Panc1 (cell line): ENCODE measurements at regions not wholly inside any gene's neighbourhood (a gene's known extent, or its start where the extent isn't known, plus 50 kb on each side); places are given as distances from the start of the nearest gene placed in this dataset.

Experiments
- ATAC-seq: fragments of 200-7000 bp; cut with Tn5 transposase; 2 replicates; pipeline ENCODE4 v1.9.1; 2020; ENCODE audit warnings: mild to moderate bottlenecking, moderate library complexity
- BruUV-seq: library from RNA; stranded (reverse); fragments of 400-500 nt; replicated peaks from 2 replicates; lab custom pipeline; 2021; lab: Mats Ljungman, UMichigan
- CTCF ChIA-PET: fragments of 300-600 bp; sonication (Branson Sonifier 250); formaldehyde crosslinking; loops from one replicate; lab custom pipeline; 2022; ENCODE audit warnings: antibody characterized with exemption; lab: Charles Lee
- POLR2A ChIA-PET: fragments of 300-600 bp; sonication (Branson Sonifier 250); formaldehyde crosslinking; loops from one replicate; lab custom pipeline; 2022; ENCODE audit warnings: antibody characterized with exemption; lab: Charles Lee
- DNase-seq: peaks from one replicate; pipeline ENCODE4 v3.0.0-alpha.2; 2010; ENCODE audit warnings: low read depth, low spot score
- H3K27ac ChIP-seq: 2 replicates; pipeline ENCODE4 v1.5.1; 2011; ENCODE audit warnings: mild to moderate bottlenecking, low read length, inconsistent platforms
- H3K27me3 ChIP-seq: fragments of 200-500 bp; sonication (Bioruptor generic); 2 replicates; pipeline ENCODE4 v1.6.0; 2014; ENCODE audit warnings: low read length, inconsistent platforms; ENCODE audit not compliant: control insufficient read depth, insufficient read depth
- H3K36me3 ChIP-seq: fragments of 200-500 bp; sonication (Bioruptor generic); 2 replicates; pipeline ENCODE4 v1.5.1; 2014; ENCODE audit warnings: inconsistent platforms, mild to moderate bottlenecking, low read length, moderate library complexity; ENCODE audit not compliant: control insufficient read depth, insufficient read depth
- H3K4me1 ChIP-seq: 2 replicates; pipeline ENCODE4 v1.5.1; 2011; ENCODE audit warnings: inconsistent platforms, mild to moderate bottlenecking, low read length, moderate library complexity; ENCODE audit not compliant: control insufficient read depth, insufficient read depth
- H3K4me3 ChIP-seq, 2 experiments: 2 replicates each; pipeline ENCODE4 v1.5.1; 2011 to 2012; ENCODE audit warnings: low read depth in 2 of 2, low read length in 2 of 2, mild to moderate bottlenecking in 2 of 2, inconsistent platforms in 1 of 2, moderate library complexity in 1 of 2
- H3K9me3 ChIP-seq: fragments of 200-500 bp; sonication (Bioruptor generic); 2 replicates; pipeline ENCODE4 v1.5.1; 2014; ENCODE audit warnings: low read depth, mild to moderate bottlenecking, inconsistent platforms, low read length, moderate library complexity; ENCODE audit not compliant: control insufficient read depth, insufficient read depth
- POLR2AphosphoS5 ChIP-seq: IDR thresholded peaks from 2 replicates; pipeline ENCODE4 v1.6.1; 2012; ENCODE audit warnings: mild to moderate bottlenecking, low read depth, low read length, moderate library complexity
- SIN3A ChIP-seq: IDR thresholded peaks from 2 replicates; pipeline ENCODE4 v1.6.1; 2012; ENCODE audit warnings: low read depth, mild to moderate bottlenecking, low read length, moderate library complexity, borderline replicate concordance; ENCODE audit not compliant: insufficient read depth
- TCF7L2 ChIP-seq: IDR thresholded peaks from 2 replicates; pipeline ENCODE4 v1.6.1; 2011; ENCODE audit warnings: mild to moderate bottlenecking, low read depth, low read length, inconsistent platforms
- in situ Hi-C: cut with HindIII; loops from 2 replicates; pipeline ENCODE4 v1.10.0; 2016; ENCODE audit warnings: low sequenced_read_pairs, low pct_unique_long_range_greater_than_20kb
- intact Hi-C: fragments of 100-400 bp; cut with micrococcal nuclease; formaldehyde crosslinking; loops from one replicate; pipeline ENCODE4 v1.10.0; 2022; ENCODE audit not compliant: unreplicated experiment
- TF ChIP-seq, protein P1 (sequence below), 2 experiments: IDR thresholded peaks; 2 replicates each; pipeline ENCODE4 v1.6.1; 2011 to 2012; ENCODE audit warnings: low read depth in 2 of 2, control low read depth in 1 of 2, low read length in 1 of 2, mild to moderate bottlenecking in 1 of 2, moderate library complexity in 1 of 2; ENCODE audit not compliant: insufficient read depth in 1 of 2
- TF ChIP-seq, protein P2 (sequence below): fragments of 450-650 bp; IDR thresholded peaks from 2 replicates; pipeline ENCODE4 v1.5.1; 2017; ENCODE audit warnings: mild to moderate bottlenecking

DNA sequence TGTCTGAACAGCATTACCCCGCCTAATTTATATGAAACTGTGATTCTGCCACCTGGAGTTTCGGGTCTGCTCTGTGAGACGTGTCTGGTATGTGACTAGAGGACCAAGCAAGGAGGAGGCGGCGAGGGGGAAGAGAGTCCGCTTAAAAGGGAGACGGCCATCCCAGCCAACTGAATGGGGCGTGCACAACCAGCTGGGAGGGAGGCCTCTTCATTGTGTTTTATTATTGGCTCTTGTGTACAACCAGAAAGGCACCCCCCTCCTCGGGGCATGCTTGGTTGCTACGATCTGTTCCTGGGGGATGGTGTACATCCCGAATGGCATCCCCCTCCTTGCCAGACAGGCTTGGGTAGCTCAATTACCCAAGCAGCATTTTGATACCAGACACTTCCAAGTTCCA, 384.5 kb upstream of the SALL1 start:
- no peak for ATAC-seq
- POLR2A ChIA-PET, result no interaction called here

DNA sequence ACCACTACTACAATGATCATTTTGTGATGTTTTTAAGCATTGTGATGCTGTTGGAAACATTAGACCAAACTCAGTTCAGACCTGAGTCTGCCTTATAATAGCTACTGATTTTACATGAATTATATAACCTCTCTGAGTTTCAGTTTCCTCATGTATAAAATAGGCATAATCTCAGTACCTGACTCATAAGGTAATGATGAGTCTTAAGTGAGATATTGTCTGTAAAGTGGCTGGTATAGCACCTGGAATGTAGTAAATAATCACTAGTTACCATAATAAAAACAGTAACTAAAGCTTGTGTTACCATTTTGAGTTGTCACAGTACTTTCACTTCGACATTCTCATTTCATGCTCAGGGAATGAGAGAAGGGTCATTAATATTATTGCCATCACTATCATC, 381.5 kb upstream of the SALL1 start:
- POLR2A ChIA-PET, result no interaction called here
- no peaks in the 10 kb centered on the region for H3K36me3 ChIP-seq
- in situ Hi-C loops (no loop called here), intact Hi-C loops (no loop called here)
- H3K4me3 ChIP-seq, result no peak overlapping the region
- TF ChIP-seq, protein P1, sequence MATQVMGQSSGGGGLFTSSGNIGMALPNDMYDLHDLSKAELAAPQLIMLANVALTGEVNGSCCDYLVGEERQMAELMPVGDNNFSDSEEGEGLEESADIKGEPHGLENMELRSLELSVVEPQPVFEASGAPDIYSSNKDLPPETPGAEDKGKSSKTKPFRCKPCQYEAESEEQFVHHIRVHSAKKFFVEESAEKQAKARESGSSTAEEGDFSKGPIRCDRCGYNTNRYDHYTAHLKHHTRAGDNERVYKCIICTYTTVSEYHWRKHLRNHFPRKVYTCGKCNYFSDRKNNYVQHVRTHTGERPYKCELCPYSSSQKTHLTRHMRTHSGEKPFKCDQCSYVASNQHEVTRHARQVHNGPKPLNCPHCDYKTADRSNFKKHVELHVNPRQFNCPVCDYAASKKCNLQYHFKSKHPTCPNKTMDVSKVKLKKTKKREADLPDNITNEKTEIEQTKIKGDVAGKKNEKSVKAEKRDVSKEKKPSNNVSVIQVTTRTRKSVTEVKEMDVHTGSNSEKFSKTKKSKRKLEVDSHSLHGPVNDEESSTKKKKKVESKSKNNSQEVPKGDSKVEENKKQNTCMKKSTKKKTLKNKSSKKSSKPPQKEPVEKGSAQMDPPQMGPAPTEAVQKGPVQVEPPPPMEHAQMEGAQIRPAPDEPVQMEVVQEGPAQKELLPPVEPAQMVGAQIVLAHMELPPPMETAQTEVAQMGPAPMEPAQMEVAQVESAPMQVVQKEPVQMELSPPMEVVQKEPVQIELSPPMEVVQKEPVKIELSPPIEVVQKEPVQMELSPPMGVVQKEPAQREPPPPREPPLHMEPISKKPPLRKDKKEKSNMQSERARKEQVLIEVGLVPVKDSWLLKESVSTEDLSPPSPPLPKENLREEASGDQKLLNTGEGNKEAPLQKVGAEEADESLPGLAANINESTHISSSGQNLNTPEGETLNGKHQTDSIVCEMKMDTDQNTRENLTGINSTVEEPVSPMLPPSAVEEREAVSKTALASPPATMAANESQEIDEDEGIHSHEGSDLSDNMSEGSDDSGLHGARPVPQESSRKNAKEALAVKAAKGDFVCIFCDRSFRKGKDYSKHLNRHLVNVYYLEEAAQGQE (IDR thresholded peaks at IDR 0.05; ENCODE audit: insufficient read depth in 1 of 2, low read depth in 2 of 2, low read length in 1 of 2), result no peak
- H3K4me1 ChIP-seq, result no peaks in the 10 kb centered on the region
- DNase-seq, result no peak
- CTCF ChIA-PET, result no interaction called here
- H3K9me3 ChIP-seq, result no peaks in the 10 kb centered on the region
- H3K27me3 ChIP-seq, result no peaks in the 10 kb centered on the region
- ATAC-seq, result no peak
- H3K27ac ChIP-seq, result no peak overlapping the region
- no TSS peak for BruUV-seq

More for the DNA sequence above, 384.5 kb upstream of the SALL1 start:
- no peak overlapping the region for H3K4me3 ChIP-seq
- TF ChIP-seq POLR2AphosphoS5, result no peak
- TF ChIP-seq, protein P1 (IDR thresholded peaks at IDR 0.05; ENCODE audit: insufficient read depth in 1 of 2, low read depth in 2 of 2, low read length in 1 of 2), result no peak
- TF ChIP-seq TCF7L2, result no peak
- TF ChIP-seq, protein P2, sequence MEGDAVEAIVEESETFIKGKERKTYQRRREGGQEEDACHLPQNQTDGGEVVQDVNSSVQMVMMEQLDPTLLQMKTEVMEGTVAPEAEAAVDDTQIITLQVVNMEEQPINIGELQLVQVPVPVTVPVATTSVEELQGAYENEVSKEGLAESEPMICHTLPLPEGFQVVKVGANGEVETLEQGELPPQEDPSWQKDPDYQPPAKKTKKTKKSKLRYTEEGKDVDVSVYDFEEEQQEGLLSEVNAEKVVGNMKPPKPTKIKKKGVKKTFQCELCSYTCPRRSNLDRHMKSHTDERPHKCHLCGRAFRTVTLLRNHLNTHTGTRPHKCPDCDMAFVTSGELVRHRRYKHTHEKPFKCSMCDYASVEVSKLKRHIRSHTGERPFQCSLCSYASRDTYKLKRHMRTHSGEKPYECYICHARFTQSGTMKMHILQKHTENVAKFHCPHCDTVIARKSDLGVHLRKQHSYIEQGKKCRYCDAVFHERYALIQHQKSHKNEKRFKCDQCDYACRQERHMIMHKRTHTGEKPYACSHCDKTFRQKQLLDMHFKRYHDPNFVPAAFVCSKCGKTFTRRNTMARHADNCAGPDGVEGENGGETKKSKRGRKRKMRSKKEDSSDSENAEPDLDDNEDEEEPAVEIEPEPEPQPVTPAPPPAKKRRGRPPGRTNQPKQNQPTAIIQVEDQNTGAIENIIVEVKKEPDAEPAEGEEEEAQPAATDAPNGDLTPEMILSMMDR, result no peak
- TF ChIP-seq SIN3A, result no peak
- H3K9me3 ChIP-seq, result no peaks in the 10 kb centered on the region
- no TSS peak for BruUV-seq
- no peaks in the 10 kb centered on the region for H3K4me1 ChIP-seq
- intact Hi-C loops (no loop called here), in situ Hi-C loops (no loop called here)
- no peaks in the 10 kb centered on the region for H3K36me3 ChIP-seq
- CTCF ChIA-PET, result no interaction called here
- no peak overlapping the region for H3K27ac ChIP-seq
- DNase-seq, result no peak
- no peaks in the 10 kb centered on the region for H3K27me3 ChIP-seq
